ENCODE measurements at regions not wholly inside any gene's neighbourhood (a gene's known extent, or its start where the extent isn't known, plus 50 kb on each side); places are given as distances from the start of the nearest gene placed in this dataset.

GRCh38 chr3:102084704-102085103 is 235.4 kb downstream of the NFKBIZ start:
- no peaks in the 10 kb centered on the region for H3K27me3 ChIP-seq (ENCODE audit: insufficient read depth, low read length, poor library complexity, severe bottlenecking)
- POLR2A ChIA-PET, result no interaction called here
- no peak for DNase-seq
- no peaks in the 10 kb centered on the region for H3K9me3 ChIP-seq (ENCODE audit: low read length)
- Mint-ChIP-seq H3K9me3 (no peaks in the 10 kb centered on the region), H3K27me3 (peaks cover 5 to 6% of the 10 kb centered on the region in 2 donors), H3K4me1 (no peaks in the 10 kb centered on the region), H3K36me3 (peaks cover 0 to 5% (median 4%) of the 10 kb centered on the region in 3 donors), H3K27ac (no peak overlapping the region), H3K4me3 (no peak overlapping the region)
- H3K36me3 ChIP-seq (ENCODE audit: insufficient read depth, low read length), result no peaks in the 10 kb centered on the region
- CTCF ChIA-PET, result no interaction called here
- H3K4me3 ChIP-seq (ENCODE audit: low read length), result no peak overlapping the region
- H3K27ac ChIP-seq (ENCODE audit: low read depth, low read length), result no peak overlapping the region
- peaks cover 8% of the 10 kb centered on the region for H3K4me1 ChIP-seq (ENCODE audit: insufficient read depth, low read length)

GRCh38 chr3:102085431-102086176 is 236.3 kb downstream of the NFKBIZ start:
- Mint-ChIP-seq H3K27me3 (peaks cover 5 to 6% of the 10 kb centered on the region in 2 donors), H3K27ac (no peak overlapping the region), H3K9me3 (no peaks in the 10 kb centered on the region), H3K36me3 (peaks cover 0 to 4% (median 2%) of the 10 kb centered on the region in 3 donors), H3K4me3 (no peak overlapping the region), H3K4me1 (no peaks in the 10 kb centered on the region)
- H3K4me1 ChIP-seq (ENCODE audit: insufficient read depth, low read length), result no peaks in the 10 kb centered on the region
- POLR2A ChIA-PET, result no interaction called here
- CTCF ChIA-PET, result no interaction called here
- no peak for DNase-seq
- H3K9me3 ChIP-seq (ENCODE audit: low read length), result no peaks in the 10 kb centered on the region
- no peak overlapping the region for H3K27ac ChIP-seq (ENCODE audit: low read depth, low read length)
- H3K4me3 ChIP-seq (ENCODE audit: low read length), result no peak overlapping the region
- H3K27me3 ChIP-seq (ENCODE audit: insufficient read depth, low read length, poor library complexity, severe bottlenecking), result no peaks in the 10 kb centered on the region
- no peaks in the 10 kb centered on the region for H3K36me3 ChIP-seq (ENCODE audit: insufficient read depth, low read length)

GRCh38 chr3:102087236-102087635 is 237.9 kb downstream of the NFKBIZ start:
- Histone ChIP-seq H3K27me3 (ENCODE audit: insufficient read depth, low read length, poor library complexity, severe bottlenecking) (no peaks in the 10 kb centered on the region), H3K4me3 (ENCODE audit: low read length) (no peak overlapping the region), H3K36me3 (ENCODE audit: insufficient read depth, low read length) (no peaks in the 10 kb centered on the region), H3K4me1 (ENCODE audit: insufficient read depth, low read length) (no peaks in the 10 kb centered on the region), H3K27ac (ENCODE audit: low read depth, low read length) (no peak overlapping the region), H3K9me3 (ENCODE audit: low read length) (no peaks in the 10 kb centered on the region)
- Mint-ChIP-seq H3K9me3 (no peaks in the 10 kb centered on the region), H3K4me3 (no peak overlapping the region), H3K27ac (no peak overlapping the region), H3K36me3 (peaks cover 0 to 4% (median 2%) of the 10 kb centered on the region in 3 donors), H3K4me1 (no peaks in the 10 kb centered on the region), H3K27me3 (peaks cover 3 to 4% of the 10 kb centered on the region in 2 donors)
- POLR2A ChIA-PET, result no interaction called here
- DNase-seq, result no peak
- CTCF ChIA-PET, result no interaction called here

GRCh38 chr3:102089239-102089638 is 239.9 kb downstream of the NFKBIZ start:
- DNase-seq, result no peak
- peaks cover 0 to 3% of the 10 kb centered on the region in 2 donors for H3K27me3 Mint-ChIP-seq

GRCh38 chr3:102089904-102090720 is 240.8 kb downstream of the NFKBIZ start:
- Histone ChIP-seq H3K27ac (ENCODE audit: low read depth, low read length) (no peak overlapping the region), H3K36me3 (ENCODE audit: insufficient read depth, low read length) (no peaks in the 10 kb centered on the region), H3K9me3 (ENCODE audit: low read length) (no peaks in the 10 kb centered on the region), H3K4me1 (ENCODE audit: insufficient read depth, low read length) (peaks cover 13% of the 10 kb centered on the region), H3K4me3 (ENCODE audit: low read length) (no peak overlapping the region), H3K27me3 (ENCODE audit: insufficient read depth, low read length, poor library complexity, severe bottlenecking) (no peaks in the 10 kb centered on the region)
- ChIA-PET CTCF (no interaction called here), POLR2A (no interaction called here)
- Mint-ChIP-seq H3K36me3 (no peaks in the 10 kb centered on the region), H3K4me1 (peaks cover 7 to 12% (median 10%) of the 10 kb centered on the region in 3 donors), H3K27ac (no peak overlapping the region), H3K4me3 (no peak overlapping the region), H3K27me3 (peaks cover 0 to 3% of the 10 kb centered on the region in 2 donors), H3K9me3 (no peaks in the 10 kb centered on the region)
- DNase-seq, result no peak

More at GRCh38 chr3:102089239-102089638, 239.9 kb downstream of the NFKBIZ start:
- H3K36me3 Mint-ChIP-seq, result peaks cover 0 to under 1% (median 0%) of the 10 kb centered on the region in 3 donors
- peaks cover 13% of the 10 kb centered on the region for H3K4me1 ChIP-seq (ENCODE audit: insufficient read depth, low read length)
- H3K4me3 Mint-ChIP-seq, result no peak overlapping the region
- ChIA-PET CTCF (no interaction called here), POLR2A (no interaction called here)
- H3K4me1 Mint-ChIP-seq, result peaks cover 7 to 12% (median 10%) of the 10 kb centered on the region in 3 donors
- H3K27ac ChIP-seq (ENCODE audit: low read depth, low read length), result no peak overlapping the region
- no peaks in the 10 kb centered on the region for H3K9me3 Mint-ChIP-seq
- H3K9me3 ChIP-seq (ENCODE audit: low read length), result no peaks in the 10 kb centered on the region
- H3K27ac Mint-ChIP-seq, result peak overlapping the region in 1 of 8 donors; percentile 33
- H3K27me3 ChIP-seq (ENCODE audit: insufficient read depth, low read length, poor library complexity, severe bottlenecking), result no peaks in the 10 kb centered on the region
- no peak overlapping the region for H3K4me3 ChIP-seq (ENCODE audit: low read length)
- H3K36me3 ChIP-seq (ENCODE audit: insufficient read depth, low read length), result no peaks in the 10 kb centered on the region

GRCh38 chr3:102090721-102091045 is 241.4 kb downstream of the NFKBIZ start:
- ChIA-PET CTCF (no interaction called here), POLR2A (no interaction called here)
- no peak for DNase-seq
- Histone ChIP-seq H3K9me3 (ENCODE audit: low read length) (no peaks in the 10 kb centered on the region), H3K27ac (ENCODE audit: low read depth, low read length) (no peak overlapping the region), H3K27me3 (ENCODE audit: insufficient read depth, low read length, poor library complexity, severe bottlenecking) (no peaks in the 10 kb centered on the region), H3K4me3 (ENCODE audit: low read length) (no peak overlapping the region), H3K36me3 (ENCODE audit: insufficient read depth, low read length) (no peaks in the 10 kb centered on the region), H3K4me1 (ENCODE audit: insufficient read depth, low read length) (peaks cover 13% of the 10 kb centered on the region)
- H3K27me3 Mint-ChIP-seq, result no peaks in the 10 kb centered on the region
- H3K36me3 Mint-ChIP-seq, result no peaks in the 10 kb centered on the region
- H3K4me1 Mint-ChIP-seq, result peaks cover 7 to 12% (median 10%) of the 10 kb centered on the region in 3 donors
- H3K4me3 Mint-ChIP-seq, result no peak overlapping the region
- H3K27ac Mint-ChIP-seq, result no peak overlapping the region
- H3K9me3 Mint-ChIP-seq, result no peaks in the 10 kb centered on the region

GRCh38 chr3:102091358-102091757 is 242.0 kb downstream of the NFKBIZ start:
- H3K9me3 ChIP-seq (ENCODE audit: low read length), result no peaks in the 10 kb centered on the region
- H3K27ac ChIP-seq (ENCODE audit: low read depth, low read length), result no peak overlapping the region
- no peaks in the 10 kb centered on the region for H3K36me3 ChIP-seq (ENCODE audit: insufficient read depth, low read length)
- ChIA-PET CTCF (no interaction called here), POLR2A (no interaction called here)
- no peaks in the 10 kb centered on the region for H3K27me3 Mint-ChIP-seq
- H3K36me3 Mint-ChIP-seq, result no peaks in the 10 kb centered on the region
- H3K4me1 ChIP-seq (ENCODE audit: insufficient read depth, low read length), result peaks cover 13% of the 10 kb centered on the region
- no peaks in the 10 kb centered on the region for H3K9me3 Mint-ChIP-seq
- DNase-seq, result no peak
- H3K4me3 ChIP-seq (ENCODE audit: low read length), result no peak overlapping the region
- no peak overlapping the region for H3K4me3 Mint-ChIP-seq
- peaks cover 7 to 12% (median 10%) of the 10 kb centered on the region in 3 donors for H3K4me1 Mint-ChIP-seq
- H3K27ac Mint-ChIP-seq, result no peak overlapping the region
- H3K27me3 ChIP-seq (ENCODE audit: insufficient read depth, low read length, poor library complexity, severe bottlenecking), result no peaks in the 10 kb centered on the region

- ChIA-PET POLR2A (no interaction called here), CTCF (no interaction called here)
- Mint-ChIP-seq H3K4me1 (peaks cover 7 to 12% (median 10%) of the 10 kb centered on the region in 3 donors), H3K27ac (no peak overlapping the region), H3K9me3 (no peaks in the 10 kb centered on the region), H3K4me3 (no peak overlapping the region), H3K36me3 (no peaks in the 10 kb centered on the region), H3K27me3 (no peaks in the 10 kb centered on the region)
- H3K27ac ChIP-seq (ENCODE audit: low read depth, low read length), result no peak overlapping the region
- DNase-seq, result no peak
- H3K4me1 ChIP-seq (ENCODE audit: insufficient read depth, low read length), result peaks cover 13% of the 10 kb centered on the region
- no peaks in the 10 kb centered on the region for H3K36me3 ChIP-seq (ENCODE audit: insufficient read depth, low read length)
- H3K4me3 ChIP-seq (ENCODE audit: low read length), result no peak overlapping the region
- H3K9me3 ChIP-seq (ENCODE audit: low read length), result no peaks in the 10 kb centered on the region
- H3K27me3 ChIP-seq (ENCODE audit: insufficient read depth, low read length, poor library complexity, severe bottlenecking), result no peaks in the 10 kb centered on the region
Measured at GRCh38 chr3:102092617-102093466, 243.5 kb downstream of the NFKBIZ start.

Measured in CD8-positive, alpha-beta memory T cell (primary cell).